Vagina (tissue), 2 donors: ENCODE measurements at regions not wholly inside any gene's neighbourhood (a gene's known extent, or its start where the extent isn't known, plus 50 kb on each side); places are given as distances from the start of the nearest gene placed in this dataset.

ENCODE experiments used
- POLR2A ChIP-seq, 2 donors: fragments of 450-650 bp; IDR thresholded peaks; one replicate each; pipeline ENCODE4 v1.6.1; 2017; ENCODE audit warnings: antibody characterized with exemption in 2 of 2, mild to moderate bottlenecking in 2 of 2, moderate library complexity in 2 of 2
- POLR2AphosphoS5 ChIP-seq, 2 donors: sonication (generic); formaldehyde crosslinking; IDR thresholded peaks; one replicate each; pipeline ENCODE4 v1.9.0; 2017; ENCODE audit warnings: antibody characterized with exemption in 2 of 2, mild to moderate bottlenecking in 2 of 2, low read depth in 1 of 2; ENCODE audit not compliant: insufficient read depth in 1 of 2
- TF ChIP-seq, protein P1 (sequence below), 3 experiments: fragments of 450-650 bp in 2 of 3; fragments of 200-600 bp in 1 of 3; sonication (generic) in 1 of 3; IDR thresholded peaks; one replicate each; pipeline ENCODE4 v1.5.1; 2017 to 2019; ENCODE audit warnings: antibody characterized with exemption in 3 of 3, mild to moderate bottlenecking in 2 of 3, moderate library complexity in 2 of 3

DNA sequence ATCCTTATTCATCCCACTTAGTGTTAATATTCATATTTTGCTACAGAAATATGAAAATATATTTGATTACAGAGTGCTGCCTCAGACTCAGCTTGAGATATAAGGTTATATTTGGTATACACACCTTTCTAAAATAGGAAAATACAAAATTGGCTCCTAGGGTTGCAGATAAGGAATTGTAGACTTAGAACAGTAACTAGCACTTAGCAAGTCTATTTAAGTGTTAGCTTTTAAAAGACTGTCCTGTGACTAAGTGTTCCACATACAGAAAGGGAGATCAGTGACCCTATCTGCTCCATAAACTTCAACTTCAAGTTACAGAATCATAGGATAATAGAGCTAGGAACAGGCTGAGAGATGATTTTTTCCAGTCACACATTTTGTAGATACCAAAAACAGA, 607.0 kb downstream of the ZNF608 start:
- TF ChIP-seq, protein P1, sequence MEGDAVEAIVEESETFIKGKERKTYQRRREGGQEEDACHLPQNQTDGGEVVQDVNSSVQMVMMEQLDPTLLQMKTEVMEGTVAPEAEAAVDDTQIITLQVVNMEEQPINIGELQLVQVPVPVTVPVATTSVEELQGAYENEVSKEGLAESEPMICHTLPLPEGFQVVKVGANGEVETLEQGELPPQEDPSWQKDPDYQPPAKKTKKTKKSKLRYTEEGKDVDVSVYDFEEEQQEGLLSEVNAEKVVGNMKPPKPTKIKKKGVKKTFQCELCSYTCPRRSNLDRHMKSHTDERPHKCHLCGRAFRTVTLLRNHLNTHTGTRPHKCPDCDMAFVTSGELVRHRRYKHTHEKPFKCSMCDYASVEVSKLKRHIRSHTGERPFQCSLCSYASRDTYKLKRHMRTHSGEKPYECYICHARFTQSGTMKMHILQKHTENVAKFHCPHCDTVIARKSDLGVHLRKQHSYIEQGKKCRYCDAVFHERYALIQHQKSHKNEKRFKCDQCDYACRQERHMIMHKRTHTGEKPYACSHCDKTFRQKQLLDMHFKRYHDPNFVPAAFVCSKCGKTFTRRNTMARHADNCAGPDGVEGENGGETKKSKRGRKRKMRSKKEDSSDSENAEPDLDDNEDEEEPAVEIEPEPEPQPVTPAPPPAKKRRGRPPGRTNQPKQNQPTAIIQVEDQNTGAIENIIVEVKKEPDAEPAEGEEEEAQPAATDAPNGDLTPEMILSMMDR (IDR thresholded peaks at IDR 0.05): no peak
- no peak for TF ChIP-seq POLR2A (IDR thresholded peaks at IDR 0.05)
- TF ChIP-seq POLR2AphosphoS5 (IDR thresholded peaks at IDR 0.05; ENCODE audit: insufficient read depth in 1 of 2, low read depth in 1 of 2): no peak
